ENCODE measurements at regions not wholly inside any gene's neighbourhood (a gene's known extent, or its start where the extent isn't known, plus 50 kb on each side); places are given as distances from the start of the nearest gene placed in this dataset.

GRCh38 chr22:48397531-48398180, 1430.0 kb downstream of the BRD1 start:
- DNase-seq (ENCODE audit: low spot score), result no peak

- no peak for DNase-seq (ENCODE audit: low spot score)
These were observed 1430.7 kb downstream of the BRD1 start for GRCh38 chr22:48396785-48397530.

GRCh38 chr22:48396091-48396784, 1431.4 kb downstream of the BRD1 start:
- DNase-seq (ENCODE audit: low spot score), result no peak

- no peak for DNase-seq (ENCODE audit: low spot score)
These were observed 1432.5 kb downstream of the BRD1 start for GRCh38 chr22:48395201-48395600.

GRCh38 chr22:48394787-48395186, 1432.9 kb downstream of the BRD1 start:
- no peak for DNase-seq (ENCODE audit: low spot score)

GRCh38 chr22:48393885-48394284, 1433.8 kb downstream of the BRD1 start:
- no peak for DNase-seq (ENCODE audit: low spot score)

GRCh38 chr22:48393041-48393370, 1434.7 kb downstream of the BRD1 start:
- DNase-seq (ENCODE audit: low spot score), result no peak

- DNase-seq (ENCODE audit: low spot score), result no peak
These were observed 1435.9 kb downstream of the BRD1 start for GRCh38 chr22:48391820-48392219.

- no peak for DNase-seq (ENCODE audit: low spot score)
These were observed 1436.4 kb downstream of the BRD1 start for GRCh38 chr22:48391171-48391711.

- DNase-seq (ENCODE audit: low spot score), result no peak
These were observed 1437.8 kb downstream of the BRD1 start for GRCh38 chr22:48389916-48390315.

- DNase-seq (ENCODE audit: low spot score), result no peak
These were observed 1445.5 kb downstream of the BRD1 start for GRCh38 chr22:48382197-48382596.

- no peak for DNase-seq (ENCODE audit: low spot score)
These were observed 1447.5 kb downstream of the BRD1 start for GRCh38 chr22:48380016-48380665.

GRCh38 chr22:48379371-48379770, 1448.3 kb downstream of the BRD1 start:
- no peak for DNase-seq (ENCODE audit: low spot score)

- no peak for DNase-seq (ENCODE audit: low spot score)
These were observed 1449.0 kb downstream of the BRD1 start for GRCh38 chr22:48378673-48379072.

GRCh38 chr22:48376936-48377712, 1450.5 kb downstream of the BRD1 start:
- no peak for DNase-seq (ENCODE audit: low spot score)

GRCh38 chr22:48376428-48376827, 1451.2 kb downstream of the BRD1 start:
- DNase-seq (ENCODE audit: low spot score), result no peak

GRCh38 chr22:48373626-48374173, 1454.0 kb downstream of the BRD1 start:
- DNase-seq (ENCODE audit: low spot score), result no peak

- no peak for DNase-seq (ENCODE audit: low spot score)
These were observed 1455.3 kb downstream of the BRD1 start for GRCh38 chr22:48372390-48372789.

GRCh38 chr22:48371391-48371790, 1456.3 kb downstream of the BRD1 start:
- DNase-seq (ENCODE audit: low spot score), result no peak

- no peak for DNase-seq (ENCODE audit: low spot score)
These were observed 1457.0 kb downstream of the BRD1 start for GRCh38 chr22:48370508-48371325.

All from CD4-positive, alpha-beta T cell treated with Interleukin-2 at 100 ng/mL for 4 hours (primary cell).